ENCODE measurements at regions not wholly inside any gene's neighbourhood (a gene's known extent, or its start where the extent isn't known, plus 50 kb on each side); places are given as distances from the start of the nearest gene placed in this dataset.

DNA sequence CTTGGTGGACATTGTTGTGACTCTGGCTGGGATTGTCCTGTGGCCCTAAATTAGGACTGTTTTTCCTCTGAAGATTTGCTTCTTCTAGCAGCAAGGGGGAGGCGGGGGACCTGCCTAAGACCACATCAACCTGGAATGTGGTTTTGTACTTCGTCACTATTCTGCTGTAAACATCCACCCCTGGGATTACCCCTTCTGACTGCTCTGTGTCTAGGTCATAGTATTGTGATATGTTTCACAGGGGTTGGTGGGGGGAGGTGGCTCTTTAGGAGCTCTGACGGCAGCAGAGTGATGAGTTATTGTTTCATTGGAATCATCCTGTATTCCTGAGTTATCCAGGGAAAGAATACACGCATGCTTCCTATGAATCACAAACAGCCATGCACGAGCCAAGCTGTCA is 226.4 kb upstream of the MYT1L start:
- TF ChIP-seq, protein P1, sequence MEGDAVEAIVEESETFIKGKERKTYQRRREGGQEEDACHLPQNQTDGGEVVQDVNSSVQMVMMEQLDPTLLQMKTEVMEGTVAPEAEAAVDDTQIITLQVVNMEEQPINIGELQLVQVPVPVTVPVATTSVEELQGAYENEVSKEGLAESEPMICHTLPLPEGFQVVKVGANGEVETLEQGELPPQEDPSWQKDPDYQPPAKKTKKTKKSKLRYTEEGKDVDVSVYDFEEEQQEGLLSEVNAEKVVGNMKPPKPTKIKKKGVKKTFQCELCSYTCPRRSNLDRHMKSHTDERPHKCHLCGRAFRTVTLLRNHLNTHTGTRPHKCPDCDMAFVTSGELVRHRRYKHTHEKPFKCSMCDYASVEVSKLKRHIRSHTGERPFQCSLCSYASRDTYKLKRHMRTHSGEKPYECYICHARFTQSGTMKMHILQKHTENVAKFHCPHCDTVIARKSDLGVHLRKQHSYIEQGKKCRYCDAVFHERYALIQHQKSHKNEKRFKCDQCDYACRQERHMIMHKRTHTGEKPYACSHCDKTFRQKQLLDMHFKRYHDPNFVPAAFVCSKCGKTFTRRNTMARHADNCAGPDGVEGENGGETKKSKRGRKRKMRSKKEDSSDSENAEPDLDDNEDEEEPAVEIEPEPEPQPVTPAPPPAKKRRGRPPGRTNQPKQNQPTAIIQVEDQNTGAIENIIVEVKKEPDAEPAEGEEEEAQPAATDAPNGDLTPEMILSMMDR (IDR thresholded peaks at IDR 0.05): no peak
- TF ChIP-seq POLR2AphosphoS5 (IDR thresholded peaks at IDR 0.05) (no peak), EP300 (IDR thresholded peaks at IDR 0.05; ENCODE audit: low read depth) (no peak), POLR2A (IDR thresholded peaks at IDR 0.05) (no peak)
